ENCODE measurements at regions not wholly inside any gene's neighbourhood (a gene's known extent, or its start where the extent isn't known, plus 50 kb on each side); places are given as distances from the start of the nearest gene placed in this dataset.
A peak's percentile ranks its signal among the peaks of the same experiment; 100 is the strongest.
"Not testable (repeated sequence)": the region's sequence is repeated elsewhere in the genome, so short reads cannot be mapped to it uniquely, and the experiment has no call there.

DNA sequence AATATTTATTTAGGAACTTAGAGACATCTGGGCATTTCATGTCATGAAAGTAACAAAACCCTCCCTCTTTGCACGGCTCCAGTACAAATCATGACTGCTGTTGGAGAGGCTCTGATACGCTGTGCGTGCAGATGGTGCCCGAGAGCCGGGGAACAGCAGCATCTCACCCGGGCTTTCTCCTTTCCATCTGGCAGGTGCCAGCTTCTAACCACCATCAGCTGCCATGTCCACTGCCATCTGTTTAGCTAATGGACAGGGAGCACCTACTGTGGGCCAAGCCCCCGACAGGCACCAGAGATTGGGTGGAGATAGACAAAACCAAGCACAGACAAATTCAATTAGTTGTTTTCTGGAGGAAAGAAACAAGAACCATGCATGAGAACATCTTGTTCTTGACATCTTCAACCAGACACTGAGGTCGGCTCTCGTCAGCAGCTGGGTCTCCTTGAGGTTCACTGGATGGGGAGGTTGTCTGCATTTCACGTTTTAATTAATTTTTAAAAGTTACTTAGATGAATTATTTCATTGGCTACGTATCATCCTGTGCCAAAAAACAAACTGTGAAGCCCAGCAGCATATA lies 323.7 kb downstream of the THBS2 start:
- no peak for DNase-seq

- DNase-seq = no peak
These were observed 325.6 kb downstream of the THBS2 start for GRCh38 chr6:168928012-168928411.

GRCh38 chr6:168927026-168927425 lies 326.6 kb downstream of the THBS2 start:
- DNase-seq = no peak

GRCh38 chr6:168926306-168926705 lies 327.3 kb downstream of the THBS2 start:
- DNase-seq = no peak

- DNase-seq = no peak
These were observed 328.0 kb downstream of the THBS2 start for GRCh38 chr6:168925671-168926070.

DNA sequence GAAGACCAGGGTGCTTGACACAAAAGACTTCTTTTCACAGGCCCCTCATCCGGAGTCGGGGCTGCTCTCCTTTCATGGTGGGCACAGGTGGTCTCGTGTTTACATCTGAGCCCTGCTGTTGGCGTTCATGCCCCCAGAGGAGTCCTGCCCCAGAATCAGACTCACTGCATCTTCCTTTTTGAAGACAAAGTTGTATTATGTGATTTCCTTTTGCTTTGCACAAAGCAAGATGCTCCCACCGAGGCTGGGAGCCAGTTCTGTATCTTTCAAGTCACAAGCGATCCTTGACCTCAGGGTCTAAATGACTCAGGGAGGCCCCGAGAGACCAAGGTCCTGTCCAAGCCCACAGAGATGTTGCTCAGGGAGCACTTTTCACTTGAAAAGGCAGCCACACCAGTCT lies 330.5 kb downstream of the THBS2 start:
- no peak for DNase-seq

GRCh38 chr6:168922436-168922835 lies 331.2 kb downstream of the THBS2 start:
- DNase-seq = no peak

DNA sequence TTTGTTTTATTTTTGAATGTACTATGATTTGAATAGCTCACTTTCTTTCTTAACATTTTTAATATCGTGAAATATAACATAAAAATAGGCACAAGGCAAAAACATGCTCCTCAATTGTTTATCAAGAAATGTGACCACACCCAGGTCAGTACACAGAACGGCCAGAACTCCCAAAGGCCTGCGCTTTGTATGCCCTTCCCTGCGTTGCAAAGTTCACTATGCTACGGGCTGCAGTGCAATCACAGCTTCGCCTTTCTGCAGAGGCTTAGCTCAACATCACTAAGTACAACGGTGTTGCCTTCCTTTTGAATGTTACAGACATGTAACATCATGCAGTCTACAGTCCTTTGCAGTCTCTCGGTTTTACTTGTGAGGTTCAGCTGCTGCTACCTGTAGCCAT lies 333.4 kb downstream of the THBS2 start:
- no peak for DNase-seq

DNA sequence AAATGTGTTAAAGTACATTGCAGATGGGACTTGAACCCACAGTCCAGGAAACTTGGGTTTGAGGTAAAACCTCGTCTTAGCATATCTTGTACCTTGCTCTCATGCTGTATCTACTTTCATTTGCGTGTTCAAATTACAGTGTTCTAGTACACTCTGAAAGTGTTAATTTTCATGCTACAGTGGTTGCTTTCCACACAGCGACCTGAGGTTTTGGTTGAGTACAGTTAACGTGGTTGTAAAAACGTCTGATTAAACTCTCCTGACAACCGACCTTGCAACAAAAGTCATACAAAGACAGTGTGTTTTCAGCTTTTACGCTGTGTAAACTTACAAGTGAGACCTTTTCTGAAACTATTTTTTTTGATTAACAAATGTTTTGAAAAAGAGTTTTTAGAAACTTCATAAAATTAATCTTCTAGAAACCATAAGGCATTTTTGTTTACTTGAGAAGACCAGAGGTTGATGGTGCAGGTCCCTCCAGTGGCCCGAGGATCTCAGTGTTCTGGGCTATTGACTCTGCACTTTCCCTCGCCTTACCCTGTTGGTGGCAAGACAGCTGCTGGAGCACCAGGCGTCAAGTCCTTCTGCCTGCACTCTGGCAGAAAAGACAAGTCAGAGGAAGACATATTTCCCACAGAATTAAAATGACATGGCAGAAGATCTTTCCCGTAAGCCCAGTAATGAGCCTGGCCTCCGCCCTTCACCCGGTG lies 334.0 kb downstream of the THBS2 start:
- no peak for DNase-seq

DNA sequence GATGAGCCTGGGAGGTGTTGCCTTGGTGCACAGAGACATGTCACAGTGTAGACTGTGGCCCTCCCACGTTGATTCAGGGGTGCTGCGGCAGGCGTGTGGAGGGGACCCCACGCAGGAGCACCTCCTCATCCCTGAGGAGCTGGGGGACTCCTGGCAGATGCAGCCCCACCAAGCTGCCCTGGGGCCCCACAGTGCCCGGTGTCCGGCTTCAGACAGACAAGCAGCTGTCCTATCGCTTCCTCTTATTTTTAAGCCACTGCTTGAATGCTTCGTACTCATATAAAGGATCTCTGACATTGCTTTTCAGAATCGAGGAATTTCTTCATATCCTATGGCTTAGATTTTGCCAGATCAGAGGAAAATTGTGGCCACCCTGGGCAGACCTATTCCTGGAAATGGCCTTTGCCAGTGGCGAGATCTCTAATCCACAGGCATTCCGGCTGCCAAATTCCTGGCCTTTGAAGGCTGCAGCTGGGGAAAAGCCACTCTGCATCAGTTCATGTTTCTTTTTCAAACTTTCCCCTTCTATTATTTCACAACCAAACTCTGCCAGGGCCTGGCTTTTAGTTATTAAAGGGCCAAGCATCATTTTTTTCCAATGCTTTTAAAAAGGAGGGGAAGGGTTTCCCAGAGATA lies 337.0 kb downstream of the THBS2 start:
- DNase-seq = peak; percentile 20

DNA sequence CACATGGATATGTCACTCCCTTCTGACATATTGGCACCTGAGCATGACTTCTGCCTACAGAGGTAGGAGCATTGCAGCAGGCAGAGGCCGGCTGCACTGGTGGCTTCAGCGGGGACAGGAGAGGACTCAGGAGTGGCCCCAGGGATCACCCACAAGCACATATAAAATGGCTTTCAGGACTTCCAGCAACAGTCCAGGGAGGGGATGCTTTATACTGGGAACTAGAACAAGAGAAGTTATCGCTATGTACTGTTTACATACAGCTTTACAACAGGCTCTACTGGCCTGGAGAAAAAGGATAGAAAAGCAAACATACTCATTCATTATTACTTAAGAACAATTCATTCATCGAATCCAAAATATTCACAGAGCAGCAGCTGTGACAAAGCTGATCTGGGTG lies 337.8 kb downstream of the THBS2 start:
- DNase-seq = no peak

GRCh38 chr6:168915242-168915641 lies 338.4 kb downstream of the THBS2 start:
- no peak for DNase-seq

- no peak for DNase-seq
These were observed 339.7 kb downstream of the THBS2 start for GRCh38 chr6:168913866-168914469.

DNA sequence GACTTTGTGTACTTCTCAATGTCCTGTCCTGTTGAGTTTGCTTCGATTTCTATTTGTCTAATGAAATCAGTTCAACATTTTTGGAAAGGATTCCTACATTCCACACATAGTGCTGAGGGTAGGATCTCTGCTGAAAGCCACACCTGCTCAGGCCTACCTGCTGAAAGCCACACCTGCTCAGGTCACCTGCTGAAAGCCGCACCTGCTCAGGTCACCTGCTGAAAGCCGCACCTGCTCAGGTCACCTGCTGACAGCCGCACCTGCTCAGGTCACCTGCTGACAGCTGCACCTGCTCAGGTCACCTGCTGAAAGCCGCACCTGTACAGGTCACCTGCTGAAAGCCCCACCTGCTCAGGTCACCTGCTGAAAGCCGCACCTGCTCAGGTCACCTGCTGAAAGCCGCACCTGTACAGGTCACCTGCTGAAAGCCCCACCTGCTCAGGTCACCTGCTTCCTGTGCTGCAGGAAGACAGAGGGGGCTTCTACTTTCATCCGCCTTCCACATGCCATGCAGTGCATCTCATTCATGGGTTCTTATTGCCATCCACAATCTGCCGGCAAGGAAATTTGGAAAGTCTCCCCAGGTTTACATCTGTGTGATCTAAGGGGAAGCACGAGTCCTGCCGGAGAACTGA lies 340.3 kb downstream of the THBS2 start:
- not testable (repeated sequence) for DNase-seq

GRCh38 chr6:168909288-168909687 lies 344.4 kb downstream of the THBS2 start:
- no peak for DNase-seq

DNA sequence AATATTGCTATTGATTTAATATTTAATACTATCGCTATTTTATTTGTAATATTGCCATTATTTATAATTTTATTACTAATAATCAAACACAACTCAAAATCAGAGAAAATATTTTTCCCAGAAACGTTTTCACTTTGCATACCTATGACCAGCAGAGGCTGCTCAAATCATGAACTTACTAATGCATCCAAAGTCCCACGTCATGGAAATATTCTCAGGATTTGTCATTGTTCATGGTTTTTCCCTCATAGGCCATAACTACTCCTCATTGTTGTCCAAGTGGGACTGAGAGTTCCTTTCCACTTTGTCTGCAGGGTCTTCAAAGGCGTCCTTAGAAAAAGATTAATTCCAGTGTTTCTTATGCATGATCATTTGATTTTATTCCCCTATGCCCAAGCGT lies 344.8 kb downstream of the THBS2 start:
- no peak for DNase-seq

DNA sequence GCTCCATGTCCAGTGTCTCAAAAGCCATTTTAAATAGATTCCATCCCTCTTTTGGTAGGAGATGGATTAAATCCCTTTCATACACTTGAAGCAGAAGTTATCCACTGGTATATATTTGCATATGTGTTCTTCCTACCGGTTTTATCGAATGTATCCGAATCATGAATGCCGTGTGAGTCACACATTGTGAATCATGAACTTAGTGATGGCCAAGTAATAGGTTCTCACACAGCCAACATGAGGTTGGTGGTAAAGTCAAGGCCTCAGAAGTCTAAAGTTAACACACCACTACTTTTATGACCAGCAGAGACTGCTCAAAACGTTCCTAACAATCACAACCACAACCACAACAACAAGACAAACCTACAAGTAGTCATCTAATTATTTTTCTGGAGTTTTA lies 345.5 kb downstream of the THBS2 start:
- DNase-seq = no peak

DNA sequence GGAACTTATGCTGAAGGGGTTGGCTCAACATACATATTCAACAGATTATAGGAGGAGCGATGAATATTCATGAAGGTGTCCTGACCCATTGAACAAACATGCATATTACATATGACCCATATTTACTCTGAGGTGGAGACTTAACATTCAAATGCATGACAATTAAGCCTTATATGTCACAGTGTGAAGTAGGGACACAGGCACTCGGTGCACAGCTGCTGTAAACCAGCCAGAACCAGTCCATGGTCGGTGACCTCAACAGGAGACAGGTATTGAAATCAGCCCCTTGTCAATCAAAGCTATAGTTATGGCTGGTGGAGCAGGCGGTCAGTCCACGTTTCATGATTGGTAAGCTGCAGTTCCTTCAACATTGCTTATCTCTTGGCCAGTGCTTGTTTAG lies 347.3 kb downstream of the THBS2 start:
- no peak for DNase-seq

GRCh38 chr6:168905451-168906090 lies 348.1 kb downstream of the THBS2 start:
- no peak for DNase-seq

GRCh38 chr6:168903613-168904345 lies 349.9 kb downstream of the THBS2 start:
- no peak for DNase-seq

GRCh38 chr6:168902075-168902474 lies 351.6 kb downstream of the THBS2 start:
- DNase-seq = no peak

- no peak for DNase-seq
These were observed 352.6 kb downstream of the THBS2 start for GRCh38 chr6:168901076-168901475.

Measured in midbrain (tissue), 1 donor.